AG04450 (cell line): ENCODE measurements at regions not wholly inside any gene's neighbourhood (a gene's known extent, or its start where the extent isn't known, plus 50 kb on each side); places are given as distances from the start of the nearest gene placed in this dataset.

Experiments used
- CTCF ChIA-PET: fragments of 300-600, 350-600 bp; formaldehyde crosslinking; extraction: SDS; loops from one replicate; lab custom pipeline; 2022; ENCODE audit warnings: antibody characterized with exemption, inconsistent platforms; lab: Charles Lee
- POLR2A ChIA-PET: fragments of 350-600 bp; formaldehyde crosslinking; extraction: SDS; loops from one replicate; lab custom pipeline; 2021; ENCODE audit warnings: antibody characterized with exemption, inconsistent platforms; lab: Yijun Ruan, JAX
- DNase-seq: peaks from one replicate; pipeline ENCODE4 v3.0.0-alpha.2; 2011; ENCODE audit warnings: low read depth, low spot score
- H3K27ac ChIP-seq: one replicate; pipeline ENCODE4 v1.5.1; 2012; ENCODE audit warnings: low read depth, low read length, control low read depth
- H3K27me3 ChIP-seq: one replicate; pipeline ENCODE4 v1.6.0; 2012; ENCODE audit warnings: low read length; ENCODE audit not compliant: control insufficient read depth, insufficient read depth
- H3K4me3 ChIP-seq: 2 replicates; pipeline ENCODE4 v1.5.1; 2011; ENCODE audit warnings: mild to moderate bottlenecking, low read depth, low read length, control low read depth
- H3K9me3 ChIP-seq: 2 replicates; pipeline ENCODE4 v1.5.1; 2012; ENCODE audit warnings: low read length; ENCODE audit not compliant: control insufficient read depth, insufficient read depth
- TF ChIP-seq, protein P1 (sequence below): IDR thresholded peaks from 2 replicates; pipeline ENCODE4 v1.5.1; 2011; ENCODE audit warnings: low read depth, low read length, control low read depth, inconsistent platforms

DNA sequence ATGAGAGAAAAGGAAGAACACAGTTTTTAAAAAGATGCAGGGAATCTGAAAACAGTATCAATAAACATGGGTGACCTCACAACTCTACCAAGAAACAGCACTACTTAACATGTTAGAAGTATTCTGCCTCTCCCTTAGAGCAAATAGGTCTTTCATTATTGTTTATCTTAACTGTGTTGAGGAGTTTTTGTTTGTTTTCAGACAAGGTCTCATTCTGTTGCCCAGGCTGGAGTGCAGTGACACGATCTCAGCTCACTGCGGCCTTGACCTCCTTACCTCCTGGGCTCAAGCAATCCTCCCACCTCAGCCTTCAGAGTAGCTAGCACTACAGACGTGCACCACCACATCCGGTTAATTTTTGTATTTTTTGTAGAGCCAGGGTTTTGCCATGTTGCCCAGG, 165.3 kb upstream of the PRDX4 start:
- H3K9me3 ChIP-seq = no peaks in the 10 kb centered on the region
- CTCF ChIA-PET = no interaction called here

DNA sequence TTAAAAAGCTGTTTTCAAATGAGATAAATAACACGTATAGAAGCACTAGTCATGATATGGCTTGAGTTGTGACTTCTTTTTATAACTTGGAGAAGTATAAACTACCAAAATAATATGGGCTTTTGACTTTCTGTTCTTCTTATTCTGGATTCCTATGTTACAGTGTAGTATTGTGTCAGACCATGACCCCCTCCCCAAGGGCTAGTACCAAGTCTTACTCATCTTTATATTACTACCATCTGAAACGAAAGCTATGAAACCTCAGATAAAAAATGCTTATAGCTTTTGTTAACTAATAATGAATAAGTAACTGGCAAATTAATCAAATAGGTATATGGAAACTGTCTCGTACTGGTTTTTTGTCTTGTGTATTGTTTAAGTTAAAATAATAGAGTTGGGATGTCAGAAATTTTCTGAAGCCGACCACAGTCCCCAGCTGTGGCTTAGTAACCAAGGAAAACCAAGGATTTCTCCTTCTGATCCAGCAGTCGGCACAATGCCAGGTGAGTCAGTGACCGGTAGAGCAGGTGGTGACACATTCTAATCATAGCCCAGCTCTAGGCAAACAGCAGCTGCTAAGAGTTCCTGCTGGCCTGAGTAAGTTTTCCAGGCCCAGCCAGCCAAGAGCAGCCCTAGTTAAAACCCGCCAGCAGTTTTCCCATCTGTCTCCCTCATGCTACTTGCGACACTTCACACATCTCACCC, 163.3 kb upstream of the PRDX4 start:
- TF ChIP-seq, protein P1, sequence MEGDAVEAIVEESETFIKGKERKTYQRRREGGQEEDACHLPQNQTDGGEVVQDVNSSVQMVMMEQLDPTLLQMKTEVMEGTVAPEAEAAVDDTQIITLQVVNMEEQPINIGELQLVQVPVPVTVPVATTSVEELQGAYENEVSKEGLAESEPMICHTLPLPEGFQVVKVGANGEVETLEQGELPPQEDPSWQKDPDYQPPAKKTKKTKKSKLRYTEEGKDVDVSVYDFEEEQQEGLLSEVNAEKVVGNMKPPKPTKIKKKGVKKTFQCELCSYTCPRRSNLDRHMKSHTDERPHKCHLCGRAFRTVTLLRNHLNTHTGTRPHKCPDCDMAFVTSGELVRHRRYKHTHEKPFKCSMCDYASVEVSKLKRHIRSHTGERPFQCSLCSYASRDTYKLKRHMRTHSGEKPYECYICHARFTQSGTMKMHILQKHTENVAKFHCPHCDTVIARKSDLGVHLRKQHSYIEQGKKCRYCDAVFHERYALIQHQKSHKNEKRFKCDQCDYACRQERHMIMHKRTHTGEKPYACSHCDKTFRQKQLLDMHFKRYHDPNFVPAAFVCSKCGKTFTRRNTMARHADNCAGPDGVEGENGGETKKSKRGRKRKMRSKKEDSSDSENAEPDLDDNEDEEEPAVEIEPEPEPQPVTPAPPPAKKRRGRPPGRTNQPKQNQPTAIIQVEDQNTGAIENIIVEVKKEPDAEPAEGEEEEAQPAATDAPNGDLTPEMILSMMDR = no peak
- CTCF ChIA-PET = interaction anchor here (0.6 kb wide), 1 partner anchor 549 kb away, joined by 3 read pairs; no protein-coding TSS in a partner anchor
- POLR2A ChIA-PET = no interaction called here
- H3K27ac ChIP-seq = no peak overlapping the region
- peak; percentile 2 for DNase-seq
- no peak overlapping the region for H3K4me3 ChIP-seq
- H3K27me3 ChIP-seq = no peaks in the 10 kb centered on the region
- H3K9me3 ChIP-seq = no peaks in the 10 kb centered on the region

More for the DNA sequence above, 165.3 kb upstream of the PRDX4 start:
- DNase-seq = no peak
- TF ChIP-seq, protein P1 = no peak
- Histone ChIP-seq H3K4me3 (no peak overlapping the region), H3K27me3 (no peaks in the 10 kb centered on the region), H3K27ac (no peak overlapping the region)
- POLR2A ChIA-PET = no interaction called here

DNA sequence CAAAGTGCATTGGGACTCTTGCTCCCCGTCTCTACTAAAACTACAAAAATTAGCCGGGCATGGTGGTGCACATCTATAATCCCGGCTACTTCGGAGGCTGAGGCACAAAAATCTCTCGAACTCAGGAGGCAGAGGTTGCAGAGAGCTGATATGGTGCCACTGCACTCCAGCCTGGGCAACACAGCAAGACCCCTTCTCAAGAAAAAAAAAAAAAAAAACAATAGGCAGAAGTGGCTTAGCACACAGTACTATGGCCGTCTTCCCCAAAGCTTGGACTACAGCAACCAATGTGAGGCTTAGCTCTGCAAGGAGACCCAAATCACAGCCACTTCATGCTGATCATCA, 162.8 kb upstream of the PRDX4 start:
- POLR2A ChIA-PET = no interaction called here
- H3K4me3 ChIP-seq = no peak overlapping the region
- no peak overlapping the region for H3K27ac ChIP-seq
- TF ChIP-seq, protein P1 = no peak
- CTCF ChIA-PET = interaction anchor here (0.6 kb wide), 1 partner anchor 549 kb away, joined by 3 read pairs; no protein-coding TSS in a partner anchor
- no peak for DNase-seq
- H3K9me3 ChIP-seq = no peaks in the 10 kb centered on the region
- H3K27me3 ChIP-seq = no peaks in the 10 kb centered on the region

DNA sequence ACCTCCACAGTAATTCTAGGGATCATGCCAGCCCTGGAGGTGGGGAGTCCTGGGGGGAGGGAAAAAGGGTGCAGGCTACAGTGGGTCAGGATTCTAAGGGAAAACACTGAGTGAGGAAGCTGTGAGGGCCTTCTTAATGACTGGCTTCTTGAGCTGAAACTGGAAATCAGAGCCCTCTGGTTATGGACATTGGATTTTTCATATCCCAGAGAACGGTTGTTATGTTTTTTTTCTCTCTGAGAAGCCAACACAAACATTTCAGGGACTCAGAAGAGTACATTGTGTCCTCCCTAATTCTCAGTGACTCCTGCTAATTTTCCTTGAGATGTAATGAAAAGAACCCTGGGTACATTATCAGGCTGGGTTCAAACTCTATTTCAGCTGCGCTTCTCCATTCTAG, 162.4 kb upstream of the PRDX4 start:
- DNase-seq = no peak
- ChIA-PET CTCF (interaction anchor here (0.5 to 0.6 kb wide), 2 partner anchors 497 to 548 kb away, joined by 3 read pairs; no protein-coding TSS in a partner anchor), POLR2A (no interaction called here)
- Histone ChIP-seq H3K27ac (no peak overlapping the region), H3K9me3 (no peaks in the 10 kb centered on the region), H3K27me3 (no peaks in the 10 kb centered on the region), H3K4me3 (no peak overlapping the region)
- TF ChIP-seq, protein P1 = no peak

DNA sequence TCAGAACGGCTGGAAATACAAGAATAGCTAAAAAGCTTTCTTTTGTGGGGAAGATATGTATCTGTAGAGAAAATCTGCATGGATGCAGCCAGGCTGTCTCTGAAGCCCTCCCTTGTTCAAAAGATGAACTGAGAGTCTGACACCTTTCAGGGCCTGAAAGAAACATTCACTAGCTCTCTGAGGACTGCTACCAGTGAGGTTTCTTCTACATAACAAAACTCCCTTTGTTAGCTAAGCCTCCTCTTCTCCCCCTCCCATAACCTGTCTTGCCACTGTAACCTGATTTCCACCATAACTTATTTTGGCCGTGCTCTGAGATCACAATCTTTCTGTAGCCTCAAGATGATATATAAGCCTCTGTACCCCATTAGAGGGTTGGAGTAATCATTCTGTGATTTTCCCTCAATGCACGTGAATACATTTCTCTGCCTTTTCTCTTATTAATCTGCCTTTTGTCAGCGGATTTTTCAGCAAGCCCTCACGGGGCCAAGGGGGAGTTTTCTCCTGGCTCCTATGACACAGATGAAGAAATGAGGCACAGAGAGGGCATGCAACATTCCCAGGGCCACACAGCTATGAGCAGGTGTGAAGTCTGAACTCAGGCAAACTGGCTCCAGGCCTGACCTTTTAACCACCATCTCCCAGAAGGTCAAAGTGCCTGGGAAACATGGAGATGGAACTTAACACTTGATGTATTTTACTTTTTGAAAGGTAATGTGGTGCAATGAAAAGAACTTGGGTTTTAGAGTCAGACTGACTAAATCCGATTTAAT, 161.6 kb upstream of the PRDX4 start:
- H3K4me3 ChIP-seq = no peak overlapping the region
- DNase-seq = no peak
- no peaks in the 10 kb centered on the region for H3K9me3 ChIP-seq
- ChIA-PET CTCF (interaction anchor here (0.5 kb wide), 1 partner anchor 498 kb away, joined by 3 read pairs; no protein-coding TSS in a partner anchor), POLR2A (no interaction called here)
- H3K27me3 ChIP-seq = no peaks in the 10 kb centered on the region
- no peak overlapping the region for H3K27ac ChIP-seq
- TF ChIP-seq, protein P1 = no peak
